BE2C (cell line): ENCODE measurements at regions not wholly inside any gene's neighbourhood (a gene's known extent, or its start where the extent isn't known, plus 50 kb on each side); places are given as distances from the start of the nearest gene placed in this dataset.

Source experiments
- DNase-seq: peaks from one replicate; pipeline ENCODE4 v3.0.0-alpha.2; 2020
- H3K27me3 ChIP-seq: fragments of 250-450 bp; sonication (Bioruptor Pico); 2 replicates; pipeline ENCODE4 v1.5.1; 2020; ENCODE audit warnings: mild to moderate bottlenecking
- H3K36me3 ChIP-seq: fragments of 250-450 bp; sonication (Bioruptor Pico); 2 replicates; pipeline ENCODE4 v1.5.1; 2020; ENCODE audit warnings: mild to moderate bottlenecking
- H3K4me1 ChIP-seq: fragments of 250-450 bp; sonication (Bioruptor Pico); 2 replicates; pipeline ENCODE4 v1.5.1; 2020
- H3K4me3 ChIP-seq: 2 replicates; pipeline ENCODE4 v1.5.1; 2011; ENCODE audit warnings: low read depth, low read length
- H3K9me3 ChIP-seq: fragments of 250-450 bp; sonication (Bioruptor Pico); 2 replicates; pipeline ENCODE4 v1.5.1; 2020
- TF ChIP-seq, protein P1 (sequence below): IDR thresholded peaks from 2 replicates; pipeline ENCODE4 v1.5.1; 2012; ENCODE audit warnings: mild to moderate bottlenecking, low read depth, low read length

DNA sequence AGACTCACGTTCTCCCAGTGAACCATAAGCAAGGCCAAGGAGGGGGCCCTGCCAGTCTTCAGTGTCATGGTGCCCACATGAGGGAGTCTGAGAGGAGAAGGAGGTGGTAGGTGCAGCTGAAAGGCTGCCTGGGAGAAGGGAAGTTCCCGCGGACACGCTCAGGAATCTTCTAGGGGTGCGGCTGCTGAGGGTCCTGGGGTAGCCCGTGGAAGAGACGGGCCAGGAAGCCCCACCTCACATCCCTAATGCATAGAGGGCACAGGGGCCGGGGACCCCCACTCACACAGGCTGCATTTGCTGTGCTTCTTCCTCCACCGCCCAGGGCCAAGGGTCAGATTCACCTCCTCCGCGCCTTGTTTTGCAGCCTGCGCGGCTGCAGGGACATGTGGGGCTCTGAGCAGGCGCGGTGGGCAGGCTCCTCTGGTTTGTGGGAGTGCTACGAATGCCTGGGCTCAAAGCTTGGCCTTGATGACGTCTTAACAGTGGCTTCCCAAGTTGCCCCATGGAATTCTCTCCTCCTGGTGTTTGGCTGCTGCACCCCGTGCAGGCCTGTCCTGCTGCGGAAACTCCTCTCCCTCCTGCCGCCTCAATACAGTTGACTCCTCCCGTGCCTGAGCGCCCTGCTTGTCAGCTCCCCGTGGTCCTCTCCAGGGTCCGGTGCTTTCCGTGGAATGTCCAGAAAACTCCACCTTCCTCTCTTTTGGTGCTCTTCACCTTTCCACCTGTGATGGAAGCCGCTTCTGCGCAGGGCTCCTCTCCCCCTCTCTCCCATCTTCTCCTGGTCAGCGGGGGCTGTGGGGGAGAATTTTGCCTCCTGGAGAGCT, 95.7 kb downstream of the VAPA start:
- TF ChIP-seq, protein P1, sequence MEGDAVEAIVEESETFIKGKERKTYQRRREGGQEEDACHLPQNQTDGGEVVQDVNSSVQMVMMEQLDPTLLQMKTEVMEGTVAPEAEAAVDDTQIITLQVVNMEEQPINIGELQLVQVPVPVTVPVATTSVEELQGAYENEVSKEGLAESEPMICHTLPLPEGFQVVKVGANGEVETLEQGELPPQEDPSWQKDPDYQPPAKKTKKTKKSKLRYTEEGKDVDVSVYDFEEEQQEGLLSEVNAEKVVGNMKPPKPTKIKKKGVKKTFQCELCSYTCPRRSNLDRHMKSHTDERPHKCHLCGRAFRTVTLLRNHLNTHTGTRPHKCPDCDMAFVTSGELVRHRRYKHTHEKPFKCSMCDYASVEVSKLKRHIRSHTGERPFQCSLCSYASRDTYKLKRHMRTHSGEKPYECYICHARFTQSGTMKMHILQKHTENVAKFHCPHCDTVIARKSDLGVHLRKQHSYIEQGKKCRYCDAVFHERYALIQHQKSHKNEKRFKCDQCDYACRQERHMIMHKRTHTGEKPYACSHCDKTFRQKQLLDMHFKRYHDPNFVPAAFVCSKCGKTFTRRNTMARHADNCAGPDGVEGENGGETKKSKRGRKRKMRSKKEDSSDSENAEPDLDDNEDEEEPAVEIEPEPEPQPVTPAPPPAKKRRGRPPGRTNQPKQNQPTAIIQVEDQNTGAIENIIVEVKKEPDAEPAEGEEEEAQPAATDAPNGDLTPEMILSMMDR, result no peak

DNA sequence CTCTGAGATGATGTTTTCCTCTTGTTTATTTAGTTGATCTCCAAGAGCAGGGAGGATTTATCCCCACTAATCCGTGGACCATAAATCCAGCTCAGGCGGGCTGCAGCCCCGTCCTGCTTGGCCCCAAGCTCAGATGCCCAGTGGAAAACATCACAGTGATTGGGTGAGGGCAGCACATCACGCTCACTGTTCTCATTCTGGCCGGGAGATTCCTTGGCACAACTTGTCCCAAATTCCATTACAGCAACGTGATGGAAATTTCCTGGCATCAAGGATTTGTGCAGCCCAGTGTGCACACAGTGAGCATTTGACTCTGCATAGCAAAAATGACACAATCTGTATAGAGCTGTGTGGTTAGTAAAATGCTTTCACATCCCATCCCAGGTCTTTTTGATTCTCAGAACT, 96.8 kb downstream of the VAPA start:
- H3K36me3 ChIP-seq, result no peaks in the 10 kb centered on the region
- H3K9me3 ChIP-seq, result no peaks in the 10 kb centered on the region
- DNase-seq, result no peak
- H3K27me3 ChIP-seq, result no peaks in the 10 kb centered on the region
- H3K4me1 ChIP-seq, result no peaks in the 10 kb centered on the region
- TF ChIP-seq, protein P1, result no peak
- no peak overlapping the region for H3K4me3 ChIP-seq

More for the DNA sequence above, 95.7 kb downstream of the VAPA start:
- no peak overlapping the region for H3K4me3 ChIP-seq
- H3K9me3 ChIP-seq, result no peaks in the 10 kb centered on the region
- DNase-seq, result no peak
- no peaks in the 10 kb centered on the region for H3K36me3 ChIP-seq
- H3K27me3 ChIP-seq, result no peaks in the 10 kb centered on the region
- no peaks in the 10 kb centered on the region for H3K4me1 ChIP-seq

DNA sequence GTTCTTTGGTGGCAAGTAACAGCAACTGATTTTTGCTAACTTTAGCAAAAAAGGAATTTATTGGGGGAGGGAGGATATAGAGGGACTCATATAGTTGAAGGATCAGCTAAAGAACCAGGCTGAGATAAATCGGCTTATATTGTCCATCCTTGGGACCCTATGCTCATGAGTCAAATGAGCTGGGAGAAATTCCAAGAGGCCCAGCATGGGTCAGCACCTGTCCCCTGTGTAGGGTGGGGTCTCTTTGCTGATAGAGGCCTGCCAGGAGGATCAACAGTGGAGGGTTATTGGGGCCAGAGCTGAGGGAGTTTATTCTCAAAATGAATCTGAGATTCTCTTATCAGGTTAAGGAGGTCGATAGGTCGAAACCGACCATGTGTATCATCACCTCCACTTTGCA, 97.2 kb downstream of the VAPA start:
- no peak for DNase-seq
- Histone ChIP-seq H3K36me3 (no peaks in the 10 kb centered on the region), H3K27me3 (no peaks in the 10 kb centered on the region), H3K9me3 (no peaks in the 10 kb centered on the region), H3K4me3 (no peak overlapping the region), H3K4me1 (no peaks in the 10 kb centered on the region)
- TF ChIP-seq, protein P1, result no peak

DNA sequence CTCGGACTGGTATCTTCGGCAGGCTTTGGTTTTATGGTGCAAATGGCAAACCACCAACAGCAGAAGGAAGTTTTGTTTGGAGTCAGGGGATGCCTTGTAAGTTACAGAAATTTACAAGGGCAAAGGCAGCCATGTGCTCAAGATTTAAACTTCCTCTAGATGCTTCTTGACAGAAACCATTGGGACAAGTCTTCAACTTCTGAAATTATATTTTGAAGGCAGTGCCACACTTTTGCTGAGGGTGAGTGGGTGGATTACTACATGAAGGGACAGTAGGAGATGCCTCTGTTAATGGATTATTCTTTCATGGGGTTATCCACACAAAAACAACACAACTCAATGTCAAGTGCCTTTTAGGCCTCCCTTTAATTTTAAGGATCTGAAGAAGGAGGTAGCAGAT, 97.9 kb downstream of the VAPA start:
- Histone ChIP-seq H3K27me3 (no peaks in the 10 kb centered on the region), H3K4me3 (no peak overlapping the region), H3K4me1 (no peaks in the 10 kb centered on the region), H3K36me3 (no peaks in the 10 kb centered on the region), H3K9me3 (no peaks in the 10 kb centered on the region)
- TF ChIP-seq, protein P1, result no peak
- no peak for DNase-seq

DNA sequence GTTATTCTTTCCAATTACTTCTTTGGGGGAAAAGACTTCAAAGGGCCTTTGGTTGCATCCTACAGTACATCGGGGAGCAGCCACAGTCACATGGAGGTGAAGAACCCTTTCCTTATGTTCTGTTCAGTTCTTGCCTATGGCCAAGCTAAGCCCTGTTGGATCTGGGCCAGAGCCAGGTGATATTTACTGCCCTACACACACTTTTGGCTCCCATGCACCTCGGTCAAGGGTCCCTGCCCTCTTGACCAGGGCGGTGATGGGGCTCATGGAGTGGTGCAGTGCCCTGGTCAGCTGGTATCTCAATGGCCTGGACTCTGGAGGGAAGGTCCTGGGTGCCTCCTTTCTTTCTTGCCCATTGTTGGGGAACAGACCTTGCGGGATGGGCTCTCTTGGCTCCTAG, 98.7 kb downstream of the VAPA start:
- H3K27me3 ChIP-seq, result no peaks in the 10 kb centered on the region
- H3K9me3 ChIP-seq, result no peaks in the 10 kb centered on the region
- H3K4me1 ChIP-seq, result no peaks in the 10 kb centered on the region
- no peaks in the 10 kb centered on the region for H3K36me3 ChIP-seq
- DNase-seq, result no peak
- TF ChIP-seq, protein P1, result no peak
- no peak overlapping the region for H3K4me3 ChIP-seq

DNA sequence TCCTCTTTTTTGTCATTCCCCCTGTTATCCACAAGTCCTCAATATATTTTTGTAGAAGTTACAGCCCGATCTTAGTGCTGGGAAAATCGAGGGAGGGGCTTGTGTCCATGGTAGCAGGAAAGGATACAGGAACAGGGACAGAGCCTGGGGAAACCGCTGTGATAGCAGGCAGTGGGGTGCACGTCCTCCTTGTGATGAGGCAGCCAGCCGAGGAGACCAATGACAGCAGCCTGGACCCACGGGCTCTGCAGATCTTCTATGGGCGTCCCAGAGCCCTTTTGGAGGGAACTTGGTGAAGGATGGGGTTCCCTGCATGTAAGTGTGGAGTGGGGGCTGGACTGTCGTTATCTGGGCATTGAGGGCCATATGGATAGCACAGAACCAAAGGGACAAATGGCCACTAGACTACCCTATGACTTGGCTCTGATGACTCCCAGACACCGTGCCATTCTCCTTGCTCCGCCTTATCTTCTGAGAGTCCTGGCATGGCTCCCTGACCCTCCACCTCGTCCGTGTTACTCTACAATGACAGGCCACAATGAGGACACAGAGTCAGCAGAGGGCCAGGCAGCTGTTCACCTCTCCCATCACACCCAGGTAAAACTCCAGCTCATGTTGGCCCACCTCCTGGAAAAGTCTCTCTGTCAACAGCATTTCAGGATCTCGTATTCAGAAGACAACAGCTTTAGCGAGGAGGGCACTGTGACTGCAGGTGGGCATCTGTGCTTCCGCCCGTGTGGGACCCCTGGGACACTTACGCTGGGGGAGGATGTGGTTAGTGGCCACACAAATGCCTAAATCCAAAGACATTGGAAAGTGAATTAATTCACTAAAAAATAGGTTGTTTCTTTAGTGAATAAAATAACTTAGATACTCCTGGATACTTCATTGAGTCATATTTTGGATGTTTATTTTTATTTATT, 100.1 kb downstream of the VAPA start:
- Histone ChIP-seq H3K27me3 (no peaks in the 10 kb centered on the region), H3K9me3 (no peaks in the 10 kb centered on the region), H3K4me1 (no peaks in the 10 kb centered on the region), H3K4me3 (no peak overlapping the region), H3K36me3 (no peaks in the 10 kb centered on the region)
- TF ChIP-seq, protein P1, result no peak
- DNase-seq, result no peak
